ENCODE measurements at regions not wholly inside any gene's neighbourhood (a gene's known extent, or its start where the extent isn't known, plus 50 kb on each side); places are given as distances from the start of the nearest gene placed in this dataset.

- no peak for TF ChIP-seq JUNB (IDR thresholded peaks at IDR 0.05)
- no peak for TF ChIP-seq NFE2L2 (conservative IDR thresholded peaks at IDR 0.05; ENCODE audit: low read length)
These were observed 81.6 kb upstream of the MLN start for GRCh38 chr6:33885132-33886057.

Data from A549 (cell line).